H1 (cell line): ENCODE measurements at regions not wholly inside any gene's neighbourhood (a gene's known extent, or its start where the extent isn't known, plus 50 kb on each side); places are given as distances from the start of the nearest gene placed in this dataset.

ENCODE experiments used
- ASH2L ChIP-seq: fragments of 200-600, 300-600 bp; sonication (generic); IDR thresholded peaks from one replicate; pipeline ENCODE4 v1.7.1; 2017; ENCODE audit warnings: low read length
- EGR1 ChIP-seq: IDR thresholded peaks from 2 replicates; pipeline ENCODE4 v1.6.1; 2011; ENCODE audit warnings: low read depth, low read length, borderline replicate concordance
- EZH2 ChIP-seq: fragments of 200-600 bp; sonication (generic); IDR thresholded peaks from 2 replicates; pipeline ENCODE4 v1.7.1; 2012; ENCODE audit warnings: low read depth, mild to moderate bottlenecking, moderate library complexity, low read length, inconsistent platforms; ENCODE audit not compliant: severe bottlenecking
- HDAC2 ChIP-seq, 2 experiments: fragments of 300-600 bp in 1 of 2; sonication (generic) in 1 of 2; IDR thresholded peaks; 2 replicates each; pipeline ENCODE4 v1.6.1; 2011 to 2012; ENCODE audit warnings: low read depth in 2 of 2, low read length in 2 of 2, mild to moderate bottlenecking in 2 of 2, moderate library complexity in 2 of 2, borderline replicate concordance in 1 of 2, inconsistent platforms in 1 of 2
- POLR2AphosphoS5 ChIP-seq: IDR thresholded peaks from 2 replicates; pipeline ENCODE4 v1.6.1; 2011; ENCODE audit warnings: low read depth, low read length
- SP1 ChIP-seq: IDR thresholded peaks from 2 replicates; pipeline ENCODE4 v1.6.1; 2011; ENCODE audit warnings: low read depth, low read length
- SUZ12 ChIP-seq: fragments of 200-600 bp; sonication (generic); IDR thresholded peaks from 2 replicates; pipeline ENCODE4 v1.6.1; 2012; ENCODE audit warnings: mild to moderate bottlenecking, inconsistent platforms, low read length, moderate library complexity, mixed read lengths
- TBP ChIP-seq: IDR thresholded peaks from 2 replicates; pipeline ENCODE4 v1.6.1; 2011; ENCODE audit warnings: low read depth, low read length, improper control_type of control experiment
- TEAD4 ChIP-seq: IDR thresholded peaks from 2 replicates; pipeline ENCODE4 v1.6.1; 2012; ENCODE audit warnings: low read depth, low read length, inconsistent platforms, mixed read lengths
- TF ChIP-seq, protein P1 (sequence below), 3 experiments: IDR thresholded peaks; 1 replicate in 2 of 3; 2 replicates in 1 of 3; pipeline versions ENCODE4 v1.5.1 to v1.6.1; 2011; ENCODE audit warnings: low read length in 3 of 3, mild to moderate bottlenecking in 3 of 3, inconsistent platforms in 2 of 3, low read depth in 1 of 3, moderate library complexity in 1 of 3; ENCODE audit not compliant: insufficient read depth in 1 of 3; ENCODE audit errors: control extremely low read depth in 1 of 3

DNA sequence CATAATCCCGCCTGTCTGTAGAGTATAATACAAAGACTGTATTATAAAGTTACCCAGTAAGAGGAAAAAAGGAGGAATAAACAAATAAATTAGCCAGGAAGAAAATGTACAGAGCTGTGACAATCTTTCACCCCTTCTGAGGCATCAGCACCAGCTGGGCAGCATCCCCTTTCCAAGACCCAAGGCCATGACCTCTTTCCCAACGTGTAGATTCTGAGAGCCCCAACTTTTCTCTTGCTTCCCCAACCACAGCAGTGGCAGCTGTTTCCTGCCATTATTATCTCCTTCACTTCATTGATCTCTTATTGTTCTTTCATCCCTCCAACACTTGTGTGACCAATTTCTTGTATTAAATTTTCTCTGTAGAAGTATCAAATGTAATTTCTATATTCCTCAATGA lies 101.6 kb downstream of the BBS10 start:
- TF ChIP-seq, protein P1, sequence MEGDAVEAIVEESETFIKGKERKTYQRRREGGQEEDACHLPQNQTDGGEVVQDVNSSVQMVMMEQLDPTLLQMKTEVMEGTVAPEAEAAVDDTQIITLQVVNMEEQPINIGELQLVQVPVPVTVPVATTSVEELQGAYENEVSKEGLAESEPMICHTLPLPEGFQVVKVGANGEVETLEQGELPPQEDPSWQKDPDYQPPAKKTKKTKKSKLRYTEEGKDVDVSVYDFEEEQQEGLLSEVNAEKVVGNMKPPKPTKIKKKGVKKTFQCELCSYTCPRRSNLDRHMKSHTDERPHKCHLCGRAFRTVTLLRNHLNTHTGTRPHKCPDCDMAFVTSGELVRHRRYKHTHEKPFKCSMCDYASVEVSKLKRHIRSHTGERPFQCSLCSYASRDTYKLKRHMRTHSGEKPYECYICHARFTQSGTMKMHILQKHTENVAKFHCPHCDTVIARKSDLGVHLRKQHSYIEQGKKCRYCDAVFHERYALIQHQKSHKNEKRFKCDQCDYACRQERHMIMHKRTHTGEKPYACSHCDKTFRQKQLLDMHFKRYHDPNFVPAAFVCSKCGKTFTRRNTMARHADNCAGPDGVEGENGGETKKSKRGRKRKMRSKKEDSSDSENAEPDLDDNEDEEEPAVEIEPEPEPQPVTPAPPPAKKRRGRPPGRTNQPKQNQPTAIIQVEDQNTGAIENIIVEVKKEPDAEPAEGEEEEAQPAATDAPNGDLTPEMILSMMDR (IDR thresholded peaks at IDR 0.05; ENCODE audit: control extremely low read depth in 1 of 3, insufficient read depth in 1 of 3, low read depth in 1 of 3, low read length in 3 of 3): no peak
- TF ChIP-seq POLR2AphosphoS5 (no peak), EGR1 (no peak), ASH2L (no peak), EZH2 (no peak), TEAD4 (no peak), TBP (no peak), SP1 (no peak), HDAC2 (IDR thresholded peaks at IDR 0.05; ENCODE audit: borderline replicate concordance in 1 of 2, low read depth in 2 of 2, low read length in 2 of 2) (no peak), SUZ12 (no peak)
